DMS53 treated with DMSO at 0.1 percent for 48 hours (cell line): ENCODE measurements at regions not wholly inside any gene's neighbourhood (a gene's known extent, or its start where the extent isn't known, plus 50 kb on each side); places are given as distances from the start of the nearest gene placed in this dataset.

Source experiments
- DNase-seq: peaks from one replicate; lab custom pipeline; 2025; ENCODE audit not compliant: unreplicated experiment; lab: John Stamatoyannopoulos, UW

GRCh38 chr11:10908215-10908951 lies 50.5 kb upstream of the ZBED5 start:
- DNase-seq = no peak
